GM23338 (cell line): ENCODE measurements at regions not wholly inside any gene's neighbourhood (a gene's known extent, or its start where the extent isn't known, plus 50 kb on each side); places are given as distances from the start of the nearest gene placed in this dataset.

Experiments
- CREB1 ChIP-seq: fragments of 250-450 bp; sonication (Bioruptor Pico); IDR thresholded peaks from 2 replicates; pipeline ENCODE4 v1.5.0; 2020; ENCODE audit warnings: low read depth, mild to moderate bottlenecking, moderate library complexity
- CTCF ChIP-seq, 2 experiments: fragments of 200-600 bp in 1 of 2; sonication (generic) in 1 of 2; conservative IDR thresholded peaks; 2 replicates each; pipeline versions ENCODE4 v1.5.1 to v1.6.1; 2016 to 2017; ENCODE audit warnings: antibody characterized with exemption in 2 of 2, low read depth in 2 of 2, mild to moderate bottlenecking in 2 of 2, moderate library complexity in 1 of 2
- ETS1 ChIP-seq: IDR thresholded peaks from 2 replicates; pipeline ENCODE4 v1.6.1; 2016; ENCODE audit warnings: antibody characterized with exemption
- EZH2 ChIP-seq: fragments of 200-600 bp; sonication (generic); IDR thresholded peaks from one replicate; pipeline ENCODE4 v1.8.0; 2017; ENCODE audit warnings: antibody characterized with exemption, mild to moderate bottlenecking, low read depth; ENCODE audit not compliant: unreplicated experiment
- EZH2phosphoT487 ChIP-seq: fragments of 200-600 bp; sonication (generic); IDR thresholded peaks from one replicate; pipeline ENCODE4 v1.8.1; 2018; ENCODE audit warnings: antibody characterized with exemption; ENCODE audit not compliant: unreplicated experiment
- JUNB ChIP-seq: IDR thresholded peaks from one replicate; pipeline ENCODE4 v1.6.1; 2016; ENCODE audit warnings: antibody characterized with exemption; ENCODE audit not compliant: unreplicated experiment
- NANOG ChIP-seq: IDR thresholded peaks from 2 replicates; pipeline ENCODE4 v1.6.1; 2016; ENCODE audit warnings: antibody characterized with exemption, borderline replicate concordance
- POLR2AphosphoS5 ChIP-seq: IDR thresholded peaks from 2 replicates; pipeline ENCODE4 v1.6.1; 2016; ENCODE audit warnings: antibody characterized with exemption, low read depth
- REST ChIP-seq: IDR thresholded peaks from one replicate; pipeline ENCODE4 v1.6.1; 2018; ENCODE audit warnings: antibody characterized with exemption; ENCODE audit not compliant: unreplicated experiment

GRCh38 chr2:175734686-175735085 is 267.4 kb downstream of the LNPK start:
- no peak for TF ChIP-seq POLR2AphosphoS5
- no peak for TF ChIP-seq CTCF (conservative IDR thresholded peaks at IDR 0.05; ENCODE audit: low read depth in 2 of 2)
- TF ChIP-seq CREB1 (CRISPR knock-in tag), result no peak
- TF ChIP-seq ETS1, result no peak
- TF ChIP-seq EZH2, result no peak
- no peak for TF ChIP-seq REST
- no peak for TF ChIP-seq NANOG
- TF ChIP-seq EZH2phosphoT487, result no peak
- TF ChIP-seq JUNB, result no peak
